Breast epithelium (tissue), 3 donors: ENCODE measurements at regions not wholly inside any gene's neighbourhood (a gene's known extent, or its start where the extent isn't known, plus 50 kb on each side); places are given as distances from the start of the nearest gene placed in this dataset.

Source experiments
- CTCF ChIP-seq, 3 donors: fragments of 450-650 bp; IDR thresholded peaks; one replicate each; pipeline ENCODE4 v1.5.1; 2016 to 2017; ENCODE audit warnings: antibody characterized with exemption in 3 of 3, mild to moderate bottlenecking in 3 of 3, moderate library complexity in 3 of 3
- POLR2A ChIP-seq: fragments of 450-650 bp; IDR thresholded peaks from one replicate; pipeline ENCODE4 v1.6.1; 2016; ENCODE audit warnings: antibody characterized with exemption, mild to moderate bottlenecking, moderate library complexity
- POLR2AphosphoS5 ChIP-seq, 3 donors: sonication (generic); formaldehyde crosslinking; IDR thresholded peaks; one replicate each; pipeline ENCODE4 v1.6.1; 2017; ENCODE audit warnings: antibody characterized with exemption in 3 of 3

GRCh38 chr12:89151536-89151935 lies 200.8 kb downstream of the DUSP6 start:
- TF ChIP-seq POLR2A (no peak), CTCF (IDR thresholded peaks at IDR 0.05) (no peak), POLR2AphosphoS5 (IDR thresholded peaks at IDR 0.05) (no peak)
